ENCODE measurements at regions not wholly inside any gene's neighbourhood (a gene's known extent, or its start where the extent isn't known, plus 50 kb on each side); places are given as distances from the start of the nearest gene placed in this dataset.

GRCh38 chr12:92421042-92421441 lies 275.4 kb upstream of the BTG1 start:
- TF ChIP-seq CTCF (IDR thresholded peaks at IDR 0.05; ENCODE audit: low read length): no peak
- TF ChIP-seq EZH2 (optimal IDR thresholded peaks at IDR 0.05; ENCODE audit: low read depth, low read length): no peak
- no peak for TF ChIP-seq EZH2phosphoT487 (IDR thresholded peaks at IDR 0.05; ENCODE audit: low read length)
